HG02610 (cell line): ENCODE measurements at regions not wholly inside any gene's neighbourhood (a gene's known extent, or its start where the extent isn't known, plus 50 kb on each side); places are given as distances from the start of the nearest gene placed in this dataset.
"Not testable (repeated sequence)": the region's sequence is repeated elsewhere in the genome, so short reads cannot be mapped to it uniquely, and the experiment has no call there.

Experiments used
- ATAC-seq: cut with Tn5 transposase; IDR thresholded peaks from one replicate; pipeline ENCODE4 v1.9.1; 2021; ENCODE audit warnings: mild to moderate bottlenecking, moderate library complexity; ENCODE audit not compliant: unreplicated experiment

DNA sequence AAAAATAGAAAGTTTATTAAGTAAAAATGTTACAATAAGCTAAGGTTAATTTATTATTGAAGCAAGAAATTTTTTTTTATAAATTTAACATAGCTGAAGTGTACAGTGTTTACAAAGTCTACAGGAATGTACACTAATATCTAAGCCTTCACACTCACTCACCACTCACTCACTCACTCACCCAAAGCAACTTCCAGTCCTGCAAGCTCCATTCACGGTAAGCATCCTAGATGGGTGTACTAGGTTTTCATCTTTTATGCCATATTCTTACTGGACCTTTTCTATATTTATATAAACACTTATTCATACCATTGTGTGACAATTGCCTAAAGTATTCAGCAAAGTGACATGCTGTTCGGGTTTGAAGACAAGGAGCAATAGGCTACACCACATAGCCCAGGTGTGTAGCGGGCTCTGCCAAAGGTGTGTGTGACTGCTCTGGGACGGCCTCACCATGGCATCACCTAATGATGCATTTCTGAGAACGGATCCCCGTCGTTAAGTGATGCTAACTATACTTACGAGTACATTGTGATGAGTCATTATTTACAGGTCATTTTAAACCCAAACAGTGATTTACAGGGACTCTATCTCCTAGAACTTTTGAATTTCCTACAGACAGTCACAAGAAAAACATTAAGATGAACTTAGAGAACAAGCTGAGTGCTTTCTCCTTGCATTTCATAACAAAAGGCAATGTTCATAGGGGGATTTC, 76.3 kb upstream of the ID2 start:
- no peak for ATAC-seq

DNA sequence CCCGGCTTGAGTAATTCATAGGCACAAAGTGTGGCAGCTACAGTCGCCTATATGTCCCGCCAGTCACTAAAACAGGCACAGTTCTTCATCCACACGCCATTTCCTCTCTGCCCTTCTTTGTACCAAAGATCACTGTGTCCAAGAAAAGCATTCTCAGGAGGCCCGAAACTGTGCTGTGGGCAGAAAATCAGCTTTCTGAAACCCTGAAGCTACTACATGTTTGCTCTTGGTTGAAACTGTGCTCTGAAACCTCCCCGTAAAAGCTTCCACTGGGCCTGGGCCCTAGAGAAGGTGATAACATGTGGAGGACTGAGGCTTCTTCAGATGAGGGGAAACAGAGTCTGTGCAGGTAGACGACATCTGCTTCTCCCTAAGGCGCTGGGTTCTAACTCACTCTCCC, 75.6 kb upstream of the ID2 start:
- ATAC-seq = peak; percentile 69

DNA sequence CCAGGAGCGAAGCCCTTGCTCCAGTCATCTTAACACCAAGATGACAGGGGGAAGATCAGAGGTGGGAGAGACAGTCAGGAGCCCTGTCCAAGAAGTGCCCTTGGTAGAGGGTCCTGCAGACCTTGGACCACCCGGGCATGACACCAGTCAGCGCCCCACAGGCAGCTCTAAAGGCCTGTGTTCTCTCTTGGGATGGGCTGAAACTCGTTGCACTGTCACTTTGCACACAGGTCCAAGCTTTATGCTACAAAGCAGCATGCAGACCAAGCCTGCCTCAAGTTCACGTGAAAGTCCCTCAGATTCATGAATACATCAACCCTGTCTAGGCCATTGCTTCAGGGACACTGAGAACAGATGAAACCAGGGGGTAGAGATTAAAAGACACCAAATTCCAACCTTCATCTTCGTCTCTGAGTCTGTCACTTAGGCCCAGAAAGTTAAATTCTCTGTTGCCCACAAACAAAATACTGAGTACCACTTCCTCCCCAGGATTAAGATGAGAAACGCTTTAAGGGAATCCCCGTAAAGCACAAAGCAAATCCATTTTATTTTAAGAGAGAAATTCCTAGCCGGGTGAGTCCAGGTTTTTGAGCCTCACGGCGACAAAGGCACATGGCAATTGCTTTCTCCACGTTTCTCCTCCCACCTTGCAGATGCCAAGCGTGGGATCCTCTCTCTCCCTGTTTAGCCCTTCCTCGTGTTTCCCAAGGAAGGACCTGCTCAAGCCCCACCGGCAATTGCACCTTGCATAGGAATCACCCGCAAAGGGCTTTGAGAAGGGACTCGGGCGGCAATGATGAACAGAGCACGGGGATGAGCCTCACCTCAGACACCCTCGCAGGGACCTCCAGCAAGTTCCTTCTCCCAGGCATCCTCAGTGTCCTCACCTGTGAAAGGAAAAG, 75.0 kb upstream of the ID2 start:
- ATAC-seq = no peak

DNA sequence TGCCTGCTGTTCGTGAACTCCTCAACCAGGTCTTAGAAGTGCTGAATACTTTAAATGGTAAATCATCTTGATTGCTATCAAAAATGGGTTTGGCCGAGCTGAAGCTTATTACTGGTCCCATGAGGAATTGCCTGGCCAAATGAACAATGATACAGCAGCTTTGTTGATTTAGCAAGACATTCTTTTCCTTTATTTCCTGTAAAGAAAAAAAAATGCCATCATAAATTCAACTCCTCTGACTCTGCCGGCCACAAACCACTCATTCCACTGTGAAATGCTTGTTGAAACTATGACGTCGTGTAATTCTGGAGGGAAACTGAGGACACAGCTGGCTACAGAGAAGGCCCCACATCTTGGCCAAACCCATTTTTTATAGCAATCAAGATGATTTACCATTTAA, 74.2 kb upstream of the ID2 start:
- ATAC-seq = no peak

DNA sequence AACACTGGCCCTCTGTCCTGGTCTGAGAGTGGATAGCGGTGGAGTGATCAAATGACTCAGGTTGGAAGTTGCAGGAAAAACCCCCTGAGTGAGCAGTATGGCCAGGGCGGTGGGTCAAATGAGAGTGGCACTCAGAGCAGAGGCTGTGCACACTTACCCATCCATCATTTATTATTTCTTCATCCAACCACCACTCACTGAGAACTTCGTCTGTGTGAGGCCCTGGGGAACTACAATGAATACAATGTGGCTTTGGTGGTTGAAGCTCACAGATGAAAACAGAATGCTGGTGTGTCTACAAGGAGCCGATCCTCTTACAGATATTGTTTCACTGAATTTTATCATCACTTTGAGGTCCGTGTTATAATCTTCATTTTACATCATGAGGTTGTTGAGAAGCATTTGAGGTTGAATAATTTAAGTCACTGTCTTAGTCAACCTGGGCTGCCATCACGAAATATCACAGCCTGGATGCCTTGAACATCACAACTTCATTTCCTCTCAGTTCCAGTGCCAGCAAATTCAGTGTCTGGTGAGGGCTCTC, 73.4 kb upstream of the ID2 start:
- ATAC-seq = peak; percentile 50

DNA sequence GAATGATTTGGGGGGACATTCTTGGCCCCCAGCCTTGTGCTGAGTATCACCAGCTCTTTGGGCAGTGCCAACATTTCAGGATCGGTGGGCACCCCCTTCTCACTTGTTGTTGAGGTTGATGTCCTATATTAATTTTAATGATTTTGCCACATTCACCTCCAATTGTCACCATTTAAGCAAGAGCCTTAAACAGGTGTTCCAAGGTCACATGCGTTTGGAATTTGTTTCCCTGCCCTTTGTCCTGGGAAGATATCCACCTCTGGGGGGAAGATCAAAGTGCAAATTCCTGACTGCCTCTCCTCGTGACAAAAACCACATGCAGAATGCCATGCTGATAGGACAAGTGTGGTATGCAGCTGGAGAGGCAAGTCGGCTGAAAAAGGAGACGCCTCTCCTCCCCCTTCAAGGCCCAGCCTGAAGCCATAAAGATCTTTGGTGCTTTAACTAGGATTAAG, 72.5 kb upstream of the ID2 start:
- ATAC-seq = no peak

DNA sequence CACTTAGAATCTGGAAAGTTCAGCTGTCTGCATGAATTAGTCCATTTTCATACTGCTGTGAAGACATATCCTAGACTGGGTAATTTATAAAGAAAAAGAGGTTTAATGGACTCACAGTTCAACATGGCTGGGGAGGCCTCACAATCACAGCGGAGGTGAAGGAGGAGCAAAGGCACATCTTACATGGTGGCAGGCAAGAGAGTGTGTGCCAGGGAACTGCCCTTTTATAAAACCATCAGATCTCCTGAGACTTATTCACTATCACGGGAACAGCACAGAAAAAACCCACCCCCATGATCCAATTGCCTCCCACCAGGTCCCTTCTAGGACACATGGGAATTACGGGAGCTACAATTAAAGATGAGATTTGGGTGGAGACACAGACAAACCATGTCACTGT, 71.1 kb upstream of the ID2 start:
- ATAC-seq = not testable (repeated sequence)

DNA sequence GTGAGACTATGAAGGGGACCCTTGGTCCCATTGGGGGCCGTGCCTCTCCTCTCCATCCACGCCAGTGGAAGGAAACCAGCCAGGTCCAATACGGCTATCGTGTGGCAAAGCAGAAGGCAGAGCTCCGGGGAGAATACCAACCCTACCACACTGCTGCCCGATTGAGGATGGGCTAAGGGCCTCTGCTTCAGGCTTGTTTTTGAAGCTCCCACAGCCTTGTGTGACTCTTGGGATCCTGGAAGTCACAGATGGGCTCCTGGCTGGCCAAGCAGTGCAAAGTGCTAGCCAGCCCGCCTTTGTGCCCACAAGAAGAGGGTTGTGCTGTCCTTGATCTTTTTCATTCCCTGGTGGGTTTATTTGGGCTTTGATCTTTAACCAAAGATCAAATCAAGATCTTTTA, 70.6 kb upstream of the ID2 start:
- ATAC-seq = no peak

DNA sequence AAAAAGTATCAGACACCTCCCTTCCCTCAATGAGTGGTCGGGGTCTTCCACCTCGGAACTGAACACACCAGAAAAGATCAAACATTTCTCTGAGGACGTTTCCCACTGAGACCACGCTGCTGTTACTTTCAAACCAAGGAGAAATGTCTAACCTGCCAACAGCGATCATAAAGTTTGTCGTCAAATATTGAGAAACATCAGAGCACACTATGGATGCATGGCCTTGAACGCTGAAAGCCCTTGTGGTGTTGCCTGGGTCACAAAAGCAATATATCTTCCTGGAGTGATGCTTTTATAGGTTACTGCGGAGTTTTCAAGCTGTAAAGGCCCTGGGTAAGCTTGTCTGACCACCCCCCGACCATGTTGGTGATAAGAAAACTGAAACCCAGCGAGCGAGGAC, 70.2 kb upstream of the ID2 start:
- no peak for ATAC-seq

DNA sequence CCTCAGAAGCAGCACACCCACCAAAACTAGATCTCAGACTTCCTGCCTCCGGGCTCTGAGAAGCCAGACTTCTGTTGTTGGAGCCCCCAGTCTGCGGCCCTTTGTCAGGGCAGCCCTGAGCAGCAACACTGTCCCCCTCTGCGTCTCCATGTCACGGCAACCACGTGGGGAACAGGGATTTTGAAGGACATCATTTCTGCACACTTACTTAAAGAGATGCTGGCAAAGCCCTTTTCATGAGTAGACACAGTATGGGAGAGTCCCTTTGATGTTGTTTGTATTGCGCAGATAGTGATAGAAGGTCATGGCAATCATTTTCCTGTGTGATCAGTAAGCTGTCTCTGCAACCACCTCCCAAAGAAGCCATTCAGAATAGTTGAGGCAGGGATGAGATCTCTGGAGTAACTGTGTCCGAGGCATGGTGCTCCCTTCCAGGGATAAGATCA, 69.1 kb upstream of the ID2 start:
- ATAC-seq = no peak

DNA sequence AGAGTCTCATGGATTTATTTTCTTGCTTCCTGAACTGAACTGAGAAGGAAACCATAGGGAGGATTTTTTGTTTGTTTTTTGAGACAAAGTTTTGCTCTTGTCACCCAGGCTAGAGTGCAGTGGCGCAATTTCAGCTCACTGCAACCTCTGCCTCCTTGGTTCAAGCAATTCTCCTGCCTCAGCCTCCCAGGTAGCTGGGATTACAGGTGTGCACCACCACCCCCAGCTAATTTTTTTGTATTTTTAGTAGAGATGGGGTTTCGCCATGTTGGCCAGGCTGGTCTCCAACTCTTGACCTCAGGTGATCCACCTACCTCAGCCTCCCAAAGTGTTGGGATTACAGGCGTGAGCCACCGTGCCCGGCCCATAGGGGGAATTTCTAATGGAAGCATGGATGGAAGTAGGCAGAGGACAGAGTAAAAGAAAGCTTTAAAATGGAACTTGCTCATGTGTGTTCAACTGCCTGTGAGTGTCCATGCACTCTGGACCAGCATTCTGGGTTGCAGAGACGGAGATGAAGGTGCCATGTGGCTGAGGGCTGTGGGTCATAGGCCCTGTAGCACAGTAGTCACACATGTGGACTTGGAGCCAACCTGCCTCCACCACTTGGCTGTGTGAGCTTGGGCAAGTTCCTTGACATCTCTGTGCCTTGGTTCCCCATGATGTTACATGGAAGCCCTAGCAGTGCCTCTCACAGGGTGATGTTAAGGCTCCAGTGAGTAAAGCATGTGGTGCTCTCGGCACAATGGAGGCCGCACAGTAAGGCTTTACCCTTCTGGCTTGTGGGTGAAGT, 68.5 kb upstream of the ID2 start:
- not testable (repeated sequence) for ATAC-seq

DNA sequence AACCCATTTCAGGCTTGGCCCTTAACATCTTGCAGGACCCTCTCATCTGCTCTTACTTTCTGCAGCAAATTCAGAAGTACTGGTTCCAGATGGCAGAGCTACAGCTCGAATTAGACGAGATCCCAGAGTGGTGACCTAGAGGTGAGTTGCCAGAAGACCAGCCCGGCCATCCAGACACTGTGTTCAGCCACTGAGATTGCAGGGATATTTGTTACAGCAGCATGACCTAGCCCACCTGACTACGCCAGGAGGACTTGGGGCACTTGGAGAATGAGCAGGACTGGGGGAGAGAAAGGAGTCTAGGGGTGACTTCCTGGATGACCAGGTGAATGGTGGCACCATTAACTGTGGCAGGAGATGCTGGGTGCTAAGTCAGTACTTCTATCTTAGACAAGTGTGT, 67.2 kb upstream of the ID2 start:
- ATAC-seq = no peak

DNA sequence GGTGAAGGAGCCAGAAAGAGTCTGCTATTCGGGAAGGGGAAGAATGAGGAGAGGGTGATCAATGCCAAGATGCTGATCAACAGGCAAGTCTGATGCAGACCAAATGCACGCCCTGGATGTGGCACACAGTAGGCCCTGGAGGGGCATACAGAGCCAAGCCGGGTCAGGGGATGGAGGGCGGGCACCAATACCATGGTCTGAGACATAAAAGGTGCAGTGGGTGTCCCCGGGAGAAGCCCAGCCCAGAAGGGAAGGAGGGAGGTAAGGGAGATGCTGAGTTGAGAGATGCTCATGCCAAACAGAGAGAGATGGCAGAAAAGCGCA, 66.6 kb upstream of the ID2 start:
- ATAC-seq = no peak

DNA sequence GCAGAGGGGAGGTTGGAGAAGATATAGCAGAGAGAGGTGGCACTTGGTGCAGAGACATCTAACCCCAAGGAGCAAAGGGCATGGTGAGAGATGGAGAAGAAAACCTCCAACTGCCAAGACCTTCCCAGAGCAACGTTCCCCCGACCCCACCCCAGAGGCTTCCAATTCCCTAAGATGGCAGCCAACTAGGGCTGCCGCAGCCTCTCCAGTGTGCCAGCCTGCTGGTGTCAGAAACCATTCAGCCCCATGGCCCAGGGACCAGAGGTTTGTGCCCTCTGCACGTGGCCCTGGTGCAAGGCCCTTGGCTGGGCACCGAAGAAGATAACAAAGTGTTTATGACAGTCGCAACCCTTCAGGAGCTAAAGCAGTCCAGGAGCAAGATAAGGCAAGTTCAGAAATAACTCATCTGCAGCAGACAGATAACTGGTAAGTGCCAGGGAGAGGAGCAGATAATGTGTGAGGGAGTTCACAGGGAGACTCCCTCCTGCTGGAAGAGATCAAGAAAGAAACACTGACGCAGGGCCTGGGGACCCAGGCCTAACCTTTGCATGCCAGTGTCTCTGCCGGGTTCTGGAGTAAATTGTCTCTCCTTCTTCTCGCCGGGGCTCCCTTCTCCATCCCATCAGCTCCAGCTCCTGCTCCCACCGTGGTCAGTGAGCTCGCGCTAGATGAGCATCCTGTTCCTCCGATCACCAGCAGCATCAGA, 66.1 kb upstream of the ID2 start:
- ATAC-seq = no peak

DNA sequence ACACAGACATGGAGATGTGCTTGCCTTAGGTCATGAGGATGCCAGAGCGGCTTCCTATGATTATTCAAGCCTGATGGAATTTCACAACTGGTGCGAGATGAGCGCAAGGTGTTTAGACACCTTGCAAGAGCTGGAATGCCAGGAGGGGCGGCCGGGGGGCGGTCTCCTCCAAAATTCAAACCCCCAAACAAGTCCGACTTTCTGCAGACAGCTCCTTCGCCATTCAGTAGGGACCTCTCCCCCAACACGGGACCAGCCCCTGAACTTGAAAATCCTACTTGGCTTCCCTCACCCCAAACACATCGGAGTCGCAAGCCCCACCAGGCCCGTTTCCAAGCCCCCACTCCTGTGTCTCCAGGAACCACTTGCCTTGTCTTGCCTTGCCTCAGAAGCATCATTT, 64.8 kb upstream of the ID2 start:
- no peak for ATAC-seq

DNA sequence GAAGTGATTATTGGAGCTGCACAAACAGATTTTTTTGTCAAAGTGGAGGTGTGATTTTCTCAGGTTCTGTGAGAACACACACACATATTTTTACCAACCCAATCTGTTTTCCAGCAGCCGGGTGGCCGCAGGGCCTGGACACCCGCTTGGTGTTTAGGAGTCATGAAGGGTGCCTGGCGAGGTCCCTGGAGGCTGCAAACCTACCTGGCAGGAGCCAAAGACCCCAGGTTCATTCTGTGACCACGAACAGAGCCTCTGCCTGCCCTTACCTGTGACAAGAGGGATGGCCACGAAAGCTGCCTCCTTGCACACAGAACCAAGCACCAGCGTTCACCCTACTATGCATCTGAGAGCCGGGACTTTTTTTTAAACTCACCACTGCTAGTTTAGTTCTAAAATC, 64.3 kb upstream of the ID2 start:
- no peak for ATAC-seq

DNA sequence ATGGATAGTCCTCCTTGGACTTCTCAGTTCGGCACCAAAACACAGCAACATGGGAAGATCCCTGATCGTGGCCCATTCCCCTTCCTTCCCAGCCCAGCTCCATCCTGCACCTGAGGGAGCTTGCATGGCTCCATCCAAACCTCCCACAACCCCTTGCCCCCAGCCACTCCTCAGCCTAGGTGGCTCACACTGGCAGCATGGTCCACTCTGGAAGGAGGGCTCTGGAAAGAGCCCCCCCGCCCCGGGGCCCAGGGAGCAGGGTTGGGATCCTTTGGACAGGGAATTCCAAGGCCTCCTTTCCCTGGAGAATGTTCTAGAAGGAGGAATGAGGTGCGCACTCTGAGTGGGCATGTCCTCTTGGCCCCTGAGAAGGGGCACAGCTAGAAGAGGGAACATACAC, 62.8 kb upstream of the ID2 start:
- no peak for ATAC-seq

DNA sequence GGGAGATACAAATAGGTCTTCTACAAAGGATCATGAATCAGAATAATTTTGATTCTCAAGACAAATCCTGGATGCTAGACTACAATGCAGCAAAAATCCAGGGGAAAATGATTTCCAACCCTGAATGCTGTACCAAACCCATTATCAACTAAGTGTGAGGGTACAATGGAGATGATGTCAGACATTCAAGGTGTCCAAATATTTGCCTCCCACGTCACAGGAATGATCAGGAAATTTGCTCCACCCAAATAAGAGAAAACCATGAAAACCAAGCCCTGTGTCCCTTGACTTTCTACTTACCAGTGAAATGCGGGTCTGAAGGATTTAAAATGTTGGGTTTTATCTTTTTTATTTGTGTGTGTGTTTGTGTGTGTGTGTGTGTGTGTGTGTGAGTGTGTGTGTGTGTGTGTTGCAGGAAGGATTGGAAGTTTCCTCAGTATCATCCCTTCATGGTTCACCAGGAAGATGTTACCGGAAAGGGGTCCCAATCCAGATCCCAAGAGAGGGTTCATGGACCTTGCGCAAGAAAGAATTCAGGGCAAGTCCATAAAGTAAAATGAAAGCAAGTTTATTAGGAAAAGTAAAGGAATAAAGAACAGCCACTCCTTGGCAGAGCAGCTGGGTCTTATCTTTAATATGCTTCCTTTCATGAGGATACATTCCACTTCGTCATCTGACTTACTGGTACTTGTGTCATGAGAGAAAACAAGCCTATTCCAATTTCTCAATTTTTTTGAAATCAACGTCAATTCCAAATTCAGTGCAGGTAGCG, 61.1 kb upstream of the ID2 start:
- ATAC-seq = no peak

DNA sequence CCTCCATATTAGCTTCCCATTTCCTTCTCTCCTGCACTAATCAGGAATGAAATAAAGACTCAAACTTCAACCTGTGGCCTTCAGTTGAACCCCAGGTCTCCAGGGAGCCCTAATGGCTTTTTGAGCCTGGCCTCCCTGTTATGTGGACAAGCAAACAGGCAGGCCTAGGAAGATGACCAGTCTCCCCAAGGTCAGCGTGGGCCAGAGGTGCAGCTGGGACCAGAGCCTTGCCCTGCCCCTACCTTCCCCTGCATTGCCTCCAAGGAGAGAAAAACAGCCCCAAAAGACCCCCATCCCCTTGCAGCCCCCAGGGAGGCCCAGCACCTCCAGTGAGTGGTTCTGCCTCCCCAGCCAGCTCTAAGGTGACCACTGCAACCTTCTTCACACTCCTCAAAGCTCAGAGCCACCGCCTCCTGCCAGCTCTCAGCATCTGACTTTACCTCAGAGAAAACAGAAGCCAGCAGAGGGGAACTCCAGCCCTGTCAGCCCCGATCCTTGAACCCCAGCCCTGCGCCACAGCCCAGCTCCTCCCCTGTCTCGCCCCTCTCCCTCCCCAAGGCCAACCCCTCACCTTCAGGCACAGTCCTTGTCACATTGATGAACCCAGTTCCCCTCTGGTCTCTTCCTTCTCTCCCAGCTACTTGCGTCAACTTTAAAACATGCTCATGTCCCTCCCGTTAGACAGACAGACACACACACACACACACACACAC, 59.5 kb upstream of the ID2 start:
- no peak for ATAC-seq
